H1 (cell line): ENCODE measurements at regions not wholly inside any gene's neighbourhood (a gene's known extent, or its start where the extent isn't known, plus 50 kb on each side); places are given as distances from the start of the nearest gene placed in this dataset.

Experiments used
- CTCF ChIA-PET: fragments of 300-600 bp; sonication (Branson Sonifier 250); formaldehyde crosslinking; loops from one replicate; lab custom pipeline; 2021; ENCODE audit not compliant: partially characterized antibody; lab: Charles Lee
- POLR2A ChIA-PET: fragments of 300-600 bp; sonication (Branson Sonifier 250); formaldehyde crosslinking; loops from one replicate; lab custom pipeline; 2021; ENCODE audit warnings: inconsistent platforms; ENCODE audit not compliant: partially characterized antibody; lab: Charles Lee
- DNase-seq, 2 experiments: peaks; one replicate each; pipeline versions ENCODE4 v3.0.0 to v3.0.0-alpha.2; 2010 to 2022; ENCODE audit warnings: low spot score in 2 of 2, low read depth in 1 of 2, mixed read lengths in 1 of 2
- FAIRE-seq: peaks from 2 replicates; lab custom pipeline; 2011; peaks lifted over from hg19 to GRCh38; lab: Jason Lieb, UNC
- H2AFZ ChIP-seq: 2 replicates; pipeline ENCODE4 v1.8.1; 2012; ENCODE audit warnings: low read length, inconsistent platforms
- H2AK5ac ChIP-seq: 2 replicates; pipeline ENCODE4 v1.6.1; 2013; ENCODE audit warnings: low read depth, low read length
- H2BK120ac ChIP-seq: replicated peaks from 2 replicates; pipeline ENCODE3; 2013; ENCODE audit warnings: low read depth, low read length, inconsistent platforms
- H2BK12ac ChIP-seq: 2 replicates; pipeline ENCODE4 v1.6.1; 2013; ENCODE audit warnings: low read depth, low read length
- H2BK15ac ChIP-seq: 2 replicates; pipeline ENCODE4 v1.6.1; 2013; ENCODE audit warnings: low read length
- H2BK20ac ChIP-seq: 2 replicates; pipeline ENCODE4 v1.6.1; 2013; ENCODE audit warnings: low read length
- H2BK5ac ChIP-seq: 2 replicates; pipeline ENCODE4 v1.6.1; 2013; ENCODE audit warnings: low read depth, low read length
- H3K14ac ChIP-seq: 2 replicates; pipeline ENCODE4 v1.6.1; 2013; ENCODE audit warnings: inconsistent platforms; ENCODE audit not compliant: insufficient read length
- H3K18ac ChIP-seq: 2 replicates; pipeline ENCODE4 v1.6.1; 2013; ENCODE audit warnings: low read length; ENCODE audit errors: extremely low read depth
- H3K23ac ChIP-seq: 2 replicates; pipeline ENCODE4 v1.6.1; 2013; ENCODE audit warnings: inconsistent platforms; ENCODE audit not compliant: insufficient read length
- H3K23me2 ChIP-seq: 2 replicates; pipeline ENCODE4 v1.6.1; 2013; ENCODE audit warnings: low read depth, low read length
- H3K27ac ChIP-seq: 2 replicates; pipeline ENCODE4 v1.6.1; 2011; ENCODE audit warnings: low read depth, low read length, inconsistent platforms
- H3K27me3 ChIP-seq, 4 experiments: replicated peaks in 1 of 4; 1 replicate in 1 of 4; 2 replicates in 3 of 4; pipeline versions ENCODE4 v1.6.1 to v1.8.1; 2011 to 2013; ENCODE audit warnings: low read length in 3 of 4, mild to moderate bottlenecking in 3 of 4, inconsistent platforms in 2 of 4, mixed read lengths in 2 of 4, moderate library complexity in 1 of 4; ENCODE audit not compliant: control insufficient read depth in 3 of 4, insufficient read depth in 3 of 4; ENCODE audit errors: extremely low read depth in 1 of 4
- H3K36me3 ChIP-seq, 4 experiments: 2 replicates each; pipeline versions ENCODE4 v1.6.1 to v1.8.1; 2011 to 2013; ENCODE audit warnings: mild to moderate bottlenecking in 4 of 4, low read length in 3 of 4, moderate library complexity in 2 of 4, control low read depth in 1 of 4, inconsistent platforms in 1 of 4; ENCODE audit not compliant: insufficient read depth in 4 of 4, control insufficient read depth in 2 of 4
- H3K4ac ChIP-seq: replicated peaks from 2 replicates; pipeline ENCODE3; 2013; ENCODE audit warnings: low read length, low read depth, mixed read lengths, inconsistent platforms; ENCODE audit not compliant: insufficient read length
- H3K4me1 ChIP-seq, 4 experiments: replicated peaks in 1 of 4; 1 replicate in 1 of 4; 2 replicates in 3 of 4; pipeline versions ENCODE4 v1.6.1 to v1.8.1; 2011 to 2013; ENCODE audit warnings: low read length in 3 of 4, inconsistent platforms in 2 of 4, mixed read lengths in 1 of 4; ENCODE audit not compliant: insufficient read depth in 4 of 4, control insufficient read depth in 3 of 4
- H3K4me2 ChIP-seq, 2 experiments: 2 replicates each; pipeline versions ENCODE4 v1.6.1 to v1.8.1; 2011 to 2013; ENCODE audit warnings: low read depth in 2 of 2, low read length in 2 of 2, control low read depth in 1 of 2, inconsistent platforms in 1 of 2, mild to moderate bottlenecking in 1 of 2; ENCODE audit not compliant: insufficient read depth in 1 of 2
- H3K4me3 ChIP-seq, 4 experiments: fragments of 200-600, 300-600 bp in 1 of 4; sonication (generic), shearing (Covaris generic), sonication (Bioruptor Twin) in 1 of 4; 2 replicates each; pipeline versions ENCODE4 v1.5.1 to v1.8.1; 2011 to 2016; ENCODE audit warnings: low read length in 4 of 4, low read depth in 3 of 4, control low read depth in 2 of 4, inconsistent platforms in 2 of 4, mild to moderate bottlenecking in 2 of 4, mixed read lengths in 1 of 4, moderate library complexity in 1 of 4; ENCODE audit not compliant: insufficient read depth in 2 of 4; ENCODE audit errors: extremely low read depth in 1 of 4
- H3K56ac ChIP-seq: replicated peaks from 2 replicates; pipeline ENCODE3; 2013; ENCODE audit warnings: low read depth, mild to moderate bottlenecking, mixed read lengths, low read length, inconsistent platforms; ENCODE audit not compliant: insufficient read length
- H3K79me1 ChIP-seq: 2 replicates; pipeline ENCODE4 v1.6.1; 2013; ENCODE audit warnings: low read depth, low read length, control low read depth
- H3K79me2 ChIP-seq, 2 experiments: 2 replicates each; pipeline versions ENCODE4 v1.6.1 to v1.8.1; 2012 to 2013; ENCODE audit warnings: low read length in 2 of 2, mild to moderate bottlenecking in 2 of 2, inconsistent platforms in 1 of 2; ENCODE audit not compliant: insufficient read depth in 2 of 2, control insufficient read depth in 1 of 2
- H3K9ac ChIP-seq, 4 experiments: replicated peaks in 1 of 4; 1 replicate in 1 of 4; 2 replicates in 3 of 4; pipeline versions ENCODE4 v1.6.1 to v1.8.1; 2011 to 2013; ENCODE audit warnings: low read depth in 3 of 4, low read length in 3 of 4, control low read depth in 2 of 4, mild to moderate bottlenecking in 2 of 4, moderate library complexity in 2 of 4, inconsistent platforms in 1 of 4; ENCODE audit errors: extremely low read depth in 1 of 4
- H3K9me3 ChIP-seq, 2 experiments: 2 replicates each; pipeline versions ENCODE4 v1.6.1 to v1.8.1; 2012 to 2013; ENCODE audit warnings: mild to moderate bottlenecking in 2 of 2, moderate library complexity in 2 of 2, control low read depth in 1 of 2, inconsistent platforms in 1 of 2, low read depth in 1 of 2, low read length in 1 of 2, mixed read lengths in 1 of 2; ENCODE audit not compliant: insufficient read depth in 2 of 2
- H4K20me1 ChIP-seq, 2 experiments: replicated peaks in 1 of 2; 2 replicates each; pipeline versions ENCODE3 to v1.8.1; 2011 to 2013; ENCODE audit warnings: inconsistent platforms in 2 of 2, low read length in 2 of 2, mild to moderate bottlenecking in 1 of 2; ENCODE audit not compliant: insufficient read depth in 2 of 2, control insufficient read depth in 1 of 2
- H4K5ac ChIP-seq: 2 replicates; pipeline ENCODE4 v1.6.1; 2013; ENCODE audit warnings: low read length, low read depth, mixed read lengths, inconsistent platforms; ENCODE audit not compliant: insufficient read length
- H4K8ac ChIP-seq: 2 replicates; pipeline ENCODE4 v1.8.0; 2013; ENCODE audit warnings: mild to moderate bottlenecking, moderate library complexity, low read length, inconsistent platforms; ENCODE audit not compliant: insufficient read depth; ENCODE audit errors: extremely low read depth
- H4K91ac ChIP-seq: replicated peaks from 2 replicates; pipeline ENCODE3; 2013; ENCODE audit warnings: low read length, mixed read lengths, inconsistent platforms; ENCODE audit not compliant: insufficient read length
- CEBPB ChIP-seq: IDR thresholded peaks from 2 replicates; pipeline ENCODE4 v1.6.1; 2012; ENCODE audit warnings: low read depth, low read length
- E2F6 ChIP-seq: IDR thresholded peaks from 2 replicates; pipeline ENCODE4 v1.6.1; 2012; ENCODE audit warnings: inconsistent platforms
- WGBS, 2 experiments: shearing (Covaris generic) in 1 of 2; methylation state at CpG; one replicate each; pipeline versions ENCODE4 v1.1.6 to v1.1.7; 2013 to 2015; ENCODE audit warnings: low lambda C conversion rate in 2 of 2, mixed read lengths in 2 of 2, inconsistent platforms in 1 of 2, low coverage in 1 of 2, missing lambda C conversion rate in 1 of 2; ENCODE audit not compliant: insufficient replicate concordance in 2 of 2, insufficient coverage in 1 of 2, insufficient read length in 1 of 2; ENCODE audit errors: extremely low coverage in 1 of 2, missing lambda C conversion rate in 1 of 2; 5-methylcytosine and 5-hydroxymethylcytosine counted together

DNA sequence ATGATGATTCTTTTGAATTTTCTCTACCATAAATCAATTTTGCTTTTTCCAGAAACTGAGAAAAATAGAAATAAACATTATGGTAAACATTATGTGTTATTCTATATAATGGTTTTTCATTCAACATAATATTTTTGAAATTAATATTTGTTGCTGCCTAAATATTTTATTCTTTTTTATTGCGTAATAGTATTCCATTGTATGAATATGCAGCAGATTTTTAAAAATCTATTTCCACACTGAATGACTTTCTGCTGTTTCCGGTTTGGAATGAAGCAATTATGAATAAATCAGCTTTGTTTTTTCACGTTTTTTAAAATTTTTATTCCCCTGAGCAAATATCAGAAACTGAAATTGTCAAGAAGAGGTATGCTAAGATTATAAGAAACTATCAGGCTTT is 335.2 kb upstream of the KCND2 start:
- ChIA-PET CTCF (no interaction called here), POLR2A (interaction anchor here (0.6 kb wide), 1 partner anchor 421 kb away, joined by 3 read pairs; no protein-coding TSS in a partner anchor)
- FAIRE-seq: no peak
- Histone ChIP-seq H3K79me2 (no peaks in the 10 kb centered on the region), H4K5ac (no peak overlapping the region)
- no peak for DNase-seq
- TF ChIP-seq E2F6: no peak
- TF ChIP-seq CEBPB: peak; percentile 80; the same call in 1 of the 2 replicates
- TF ChIP-seq, all 59 proteins: peak for 1
- H3K36me3 ChIP-seq: no peaks in the 10 kb centered on the region
- no peaks in the 10 kb centered on the region for H3K9me3 ChIP-seq
- H3K4me2 ChIP-seq: no peak overlapping the region
- 91% methylated on average over 3 of the region's 3 CpGs; no CpG with 5 or more reads in 1 of the 2 experiments for WGBS, 2 experiments
- no peak overlapping the region for H3K27ac ChIP-seq
- no peak overlapping the region for H2BK15ac ChIP-seq
- no peak overlapping the region for H3K4ac ChIP-seq
- peak overlapping the region; percentile 80; the same call in 1 of the 2 replicates for H2AFZ ChIP-seq
- H3K56ac ChIP-seq: no peak overlapping the region
- H3K18ac ChIP-seq: no peak overlapping the region
- no peak overlapping the region for H3K23ac ChIP-seq
- H2AK5ac ChIP-seq: no peak overlapping the region
- H2BK120ac ChIP-seq: no peak overlapping the region
- no peaks in the 10 kb centered on the region for H3K27me3 ChIP-seq
- H3K9ac ChIP-seq: no peak overlapping the region
- no peaks in the 10 kb centered on the region for H3K79me1 ChIP-seq
- H2BK12ac ChIP-seq: no peak overlapping the region
- H3K4me3 ChIP-seq: no peak overlapping the region
- no peak overlapping the region for H2BK20ac ChIP-seq
- H4K91ac ChIP-seq: no peak overlapping the region
- no peak overlapping the region for H3K14ac ChIP-seq
- H3K4me1 ChIP-seq: no peaks in the 10 kb centered on the region
- no peaks in the 10 kb centered on the region for H3K23me2 ChIP-seq
- H4K20me1 ChIP-seq: no peaks in the 10 kb centered on the region
- no peak overlapping the region for H4K8ac ChIP-seq
- no peak overlapping the region for H2BK5ac ChIP-seq
